ENCODE measurements at regions not wholly inside any gene's neighbourhood (a gene's known extent, or its start where the extent isn't known, plus 50 kb on each side); places are given as distances from the start of the nearest gene placed in this dataset.

DNA sequence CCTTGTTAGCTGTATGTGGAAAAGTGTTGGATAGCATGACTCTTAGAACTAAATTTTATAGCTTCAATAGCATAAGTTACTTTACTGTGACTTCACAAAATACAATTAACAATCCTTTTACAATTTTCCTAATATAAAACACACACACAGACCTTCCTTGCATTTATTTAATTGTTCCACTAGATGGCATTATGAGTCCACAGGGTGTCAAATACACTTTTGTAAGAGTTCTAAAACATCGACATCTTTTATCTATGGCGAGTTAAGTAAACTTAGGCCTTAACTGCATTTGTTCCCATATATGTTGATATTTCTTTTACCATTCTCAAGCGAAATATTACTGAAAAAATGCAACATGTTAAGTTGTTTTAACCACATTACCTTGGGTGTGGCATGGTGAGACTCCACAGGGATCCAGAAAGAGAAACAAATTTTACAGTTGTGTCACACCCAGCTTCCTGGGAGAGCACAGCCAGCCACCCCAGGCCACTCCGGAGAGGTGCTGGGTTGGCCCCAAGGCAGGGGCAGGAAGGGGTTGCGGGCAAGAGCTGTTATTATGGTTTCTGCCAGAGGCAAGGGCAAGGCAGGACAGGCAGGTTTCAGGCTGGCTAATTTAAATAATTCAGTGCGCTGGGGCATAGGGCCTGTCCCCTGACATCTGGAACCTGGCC, 312.4 kb upstream of the MC4R start:
- TF ChIP-seq, protein P1, sequence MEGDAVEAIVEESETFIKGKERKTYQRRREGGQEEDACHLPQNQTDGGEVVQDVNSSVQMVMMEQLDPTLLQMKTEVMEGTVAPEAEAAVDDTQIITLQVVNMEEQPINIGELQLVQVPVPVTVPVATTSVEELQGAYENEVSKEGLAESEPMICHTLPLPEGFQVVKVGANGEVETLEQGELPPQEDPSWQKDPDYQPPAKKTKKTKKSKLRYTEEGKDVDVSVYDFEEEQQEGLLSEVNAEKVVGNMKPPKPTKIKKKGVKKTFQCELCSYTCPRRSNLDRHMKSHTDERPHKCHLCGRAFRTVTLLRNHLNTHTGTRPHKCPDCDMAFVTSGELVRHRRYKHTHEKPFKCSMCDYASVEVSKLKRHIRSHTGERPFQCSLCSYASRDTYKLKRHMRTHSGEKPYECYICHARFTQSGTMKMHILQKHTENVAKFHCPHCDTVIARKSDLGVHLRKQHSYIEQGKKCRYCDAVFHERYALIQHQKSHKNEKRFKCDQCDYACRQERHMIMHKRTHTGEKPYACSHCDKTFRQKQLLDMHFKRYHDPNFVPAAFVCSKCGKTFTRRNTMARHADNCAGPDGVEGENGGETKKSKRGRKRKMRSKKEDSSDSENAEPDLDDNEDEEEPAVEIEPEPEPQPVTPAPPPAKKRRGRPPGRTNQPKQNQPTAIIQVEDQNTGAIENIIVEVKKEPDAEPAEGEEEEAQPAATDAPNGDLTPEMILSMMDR (IDR thresholded peaks at IDR 0.05; ENCODE audit: extremely low read depth, missing control alignments): peak; percentile 27
- DNase-seq (ENCODE audit: low spot score): no peak

DNA sequence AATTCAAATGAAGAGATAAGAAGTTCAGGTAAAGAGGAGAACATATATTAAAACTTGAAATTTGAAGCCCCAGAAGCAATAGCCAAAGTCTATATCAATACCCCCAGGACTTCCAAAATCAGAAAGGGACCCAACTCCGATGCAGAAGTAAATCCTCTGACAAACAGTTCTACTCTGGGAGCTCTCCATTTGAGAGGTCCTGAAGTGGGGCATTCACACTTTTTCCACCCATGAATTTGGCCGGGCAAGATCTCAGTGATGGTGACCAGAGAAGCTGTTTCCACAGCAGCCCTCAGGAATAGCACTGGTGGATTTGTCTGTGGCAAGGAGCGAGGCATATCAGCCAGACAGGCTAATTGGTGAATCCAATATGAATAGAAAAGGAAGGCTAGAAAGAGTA, 313.6 kb upstream of the MC4R start:
- no peak for DNase-seq (ENCODE audit: low spot score)
- TF ChIP-seq, protein P1 (IDR thresholded peaks at IDR 0.05; ENCODE audit: extremely low read depth, missing control alignments): no peak

DNA sequence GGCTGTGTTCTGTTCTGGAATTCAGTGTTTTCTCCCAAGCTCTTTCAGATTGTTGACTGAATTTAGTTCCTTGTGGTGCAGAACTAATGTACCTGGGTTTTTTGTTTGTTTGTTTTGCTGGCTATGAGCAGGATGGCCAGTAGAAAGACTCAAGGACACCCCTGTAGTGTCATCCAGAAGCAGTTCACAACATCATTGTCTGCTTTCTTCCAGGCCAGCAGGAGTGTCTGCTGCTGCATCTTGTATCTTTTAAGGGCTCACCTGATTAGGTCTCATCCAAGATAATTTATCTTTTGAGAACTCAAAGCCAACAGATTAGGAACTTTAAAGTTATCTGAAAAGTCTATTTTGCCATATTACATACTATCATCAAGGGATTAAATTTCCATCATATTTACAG, 318.5 kb upstream of the MC4R start:
- no peak for DNase-seq (ENCODE audit: low spot score)
- TF ChIP-seq, protein P1 (IDR thresholded peaks at IDR 0.05; ENCODE audit: extremely low read depth, missing control alignments): no peak

DNA sequence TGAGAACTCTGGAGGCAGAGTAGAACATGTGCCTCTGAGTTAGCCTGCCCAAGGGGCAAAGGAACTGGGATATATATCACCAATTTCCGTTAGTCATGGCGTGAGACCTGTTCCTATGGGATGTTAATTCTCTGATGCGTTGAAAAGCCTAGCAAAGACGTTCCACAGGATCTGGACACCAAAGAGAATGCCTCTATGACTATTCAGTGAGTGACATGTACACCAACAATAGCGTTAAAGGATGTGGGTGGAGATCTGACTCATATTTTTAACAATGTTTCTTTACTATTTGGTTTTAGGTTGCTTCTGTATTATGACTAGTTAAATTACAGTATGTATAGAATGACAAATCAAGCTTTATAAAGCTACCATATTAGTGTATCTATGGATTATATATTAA, 320.9 kb upstream of the MC4R start:
- TF ChIP-seq, protein P1 (IDR thresholded peaks at IDR 0.05; ENCODE audit: extremely low read depth, missing control alignments): no peak
- no peak for DNase-seq (ENCODE audit: low spot score)

DNA sequence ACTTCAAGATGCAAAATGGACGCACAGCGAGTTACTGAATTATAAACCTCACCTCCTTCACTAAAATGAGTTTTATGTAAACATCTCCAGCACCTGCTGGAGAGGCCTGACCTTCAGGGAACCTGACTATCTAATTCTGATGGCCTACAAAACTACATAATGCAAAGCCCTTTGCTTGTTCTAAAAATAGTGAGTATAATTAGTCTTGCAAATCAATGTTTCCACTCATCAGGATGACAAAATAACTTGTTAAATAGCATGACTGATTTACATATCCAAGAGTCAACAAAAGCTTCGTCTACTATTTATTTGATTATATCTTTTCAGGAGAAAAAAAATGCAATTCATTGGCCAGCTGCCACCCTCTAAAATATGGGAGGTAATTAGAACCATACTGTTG, 326.3 kb upstream of the MC4R start:
- TF ChIP-seq, protein P1 (IDR thresholded peaks at IDR 0.05; ENCODE audit: extremely low read depth, missing control alignments): no peak
- DNase-seq (ENCODE audit: low spot score): no peak

DNA sequence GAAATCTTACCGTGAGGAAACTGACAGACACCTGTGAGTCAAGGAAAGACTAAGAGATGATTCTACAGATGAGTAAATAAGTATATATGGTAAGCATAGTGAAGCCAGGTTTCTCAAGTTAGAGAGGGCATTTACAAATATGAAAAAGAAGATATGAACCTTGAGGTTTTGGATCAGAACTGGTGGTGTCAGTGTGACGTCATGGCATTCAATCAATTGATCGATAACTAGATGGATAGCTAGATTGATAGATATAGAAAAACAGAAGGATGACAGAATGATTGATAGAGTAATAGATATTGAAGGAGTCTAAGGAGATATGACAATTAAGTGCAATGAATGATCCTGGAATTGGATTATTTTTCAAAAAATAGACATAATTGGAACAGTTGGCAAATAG, 350.2 kb upstream of the MC4R start:
- TF ChIP-seq, protein P1 (IDR thresholded peaks at IDR 0.05; ENCODE audit: extremely low read depth, missing control alignments): no peak
- DNase-seq (ENCODE audit: low spot score): no peak

DNA sequence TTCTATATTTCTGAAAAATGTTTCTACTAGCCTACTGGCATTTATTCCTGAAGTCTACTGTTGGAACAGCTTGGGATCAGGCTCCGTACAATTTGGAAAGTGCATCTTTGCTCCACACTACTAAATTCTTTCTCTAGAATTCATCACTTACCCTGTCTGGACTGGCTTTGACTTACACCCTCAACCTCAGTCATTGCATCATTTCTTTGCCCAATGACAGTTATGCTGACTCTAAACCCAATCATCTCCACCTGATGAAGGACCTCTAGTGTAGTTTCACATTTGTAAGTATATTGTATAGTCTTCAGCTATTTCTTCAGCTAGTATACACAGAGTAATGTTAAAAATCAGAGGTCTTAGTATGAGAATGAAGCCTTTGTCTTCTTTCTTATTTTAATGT, 359.6 kb upstream of the MC4R start:
- TF ChIP-seq, protein P1 (IDR thresholded peaks at IDR 0.05; ENCODE audit: extremely low read depth, missing control alignments): no peak
- no peak for DNase-seq (ENCODE audit: low spot score)

Measured in GM20000 (cell line).